ENCODE measurements at regions not wholly inside any gene's neighbourhood (a gene's known extent, or its start where the extent isn't known, plus 50 kb on each side); places are given as distances from the start of the nearest gene placed in this dataset.

- DNase-seq: no peak
- H3K27ac ChIP-seq: no peak overlapping the region
- H3K4me3 ChIP-seq (ENCODE audit: low read depth, low read length): no peak overlapping the region
- TF ChIP-seq CTCF (IDR thresholded peaks at IDR 0.05; ENCODE audit: low read depth, low read length, missing control alignments): no peak
- in situ Hi-C loops (cut with HindIII; ENCODE audit: low pct_ligation_motif_present, low sequenced_read_pairs): no loop called here
- no peaks in the 10 kb centered on the region for H3K36me3 ChIP-seq (replicated peaks)
- no peaks in the 10 kb centered on the region for H3K27me3 ChIP-seq (replicated peaks)
Observed at GRCh38 chr13:47190696-47191305, 293.9 kb upstream of the HTR2A start.

GRCh38 chr13:47188802-47189201, 291.9 kb upstream of the HTR2A start:
- in situ Hi-C loops (cut with HindIII; ENCODE audit: low pct_ligation_motif_present, low sequenced_read_pairs): no loop called here
- Histone ChIP-seq H3K4me3 (ENCODE audit: low read depth, low read length) (no peak overlapping the region), H3K27ac (no peak overlapping the region), H3K36me3 (replicated peaks) (no peaks in the 10 kb centered on the region), H3K27me3 (replicated peaks) (no peaks in the 10 kb centered on the region)
- TF ChIP-seq CTCF (IDR thresholded peaks at IDR 0.05; ENCODE audit: low read depth, low read length, missing control alignments): no peak
- DNase-seq: no peak

DNA sequence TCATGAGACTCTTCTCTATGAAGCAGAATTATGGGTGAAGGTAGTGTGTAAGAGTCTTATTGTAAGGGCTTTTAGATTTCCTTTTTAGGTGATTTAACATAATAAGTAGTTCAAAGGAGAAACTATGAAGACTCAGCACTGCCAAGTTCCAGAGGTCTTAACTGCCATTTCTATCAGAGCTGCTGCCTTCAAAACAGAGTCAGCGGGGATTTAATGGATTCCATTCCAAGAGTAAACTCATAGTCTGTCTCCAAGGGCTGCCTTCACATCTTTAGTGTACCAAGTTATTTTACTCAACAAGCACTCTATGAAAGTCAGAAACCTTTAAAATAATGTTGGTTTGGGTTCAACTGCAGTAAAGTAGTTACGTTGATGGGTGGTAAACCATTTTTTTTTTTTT, 289.6 kb upstream of the HTR2A start:
- H3K27me3 ChIP-seq (replicated peaks): no peaks in the 10 kb centered on the region
- no peak for DNase-seq
- no peaks in the 10 kb centered on the region for H3K36me3 ChIP-seq (replicated peaks)
- H3K4me3 ChIP-seq (ENCODE audit: low read depth, low read length): no peak overlapping the region
- in situ Hi-C loops (cut with HindIII; ENCODE audit: low pct_ligation_motif_present, low sequenced_read_pairs): no loop called here
- no peak for TF ChIP-seq CTCF (IDR thresholded peaks at IDR 0.05; ENCODE audit: low read depth, low read length, missing control alignments)
- H3K27ac ChIP-seq: peak overlapping the region; percentile 11

- H3K27me3 ChIP-seq (replicated peaks): no peaks in the 10 kb centered on the region
- no peaks in the 10 kb centered on the region for H3K36me3 ChIP-seq (replicated peaks)
- DNase-seq: no peak
- H3K27ac ChIP-seq: no peak overlapping the region
- H3K4me3 ChIP-seq (ENCODE audit: low read depth, low read length): no peak overlapping the region
- TF ChIP-seq CTCF (IDR thresholded peaks at IDR 0.05; ENCODE audit: low read depth, low read length, missing control alignments): no peak
- in situ Hi-C loops (cut with HindIII; ENCODE audit: low pct_ligation_motif_present, low sequenced_read_pairs): no loop called here
Observed at GRCh38 chr13:47184321-47184720, 287.5 kb upstream of the HTR2A start.

GRCh38 chr13:47179321-47179720, 282.5 kb upstream of the HTR2A start:
- DNase-seq: no peak
- no peaks in the 10 kb centered on the region for H3K27me3 ChIP-seq (replicated peaks)
- TF ChIP-seq CTCF (IDR thresholded peaks at IDR 0.05; ENCODE audit: low read depth, low read length, missing control alignments): no peak
- in situ Hi-C loops (cut with HindIII; ENCODE audit: low pct_ligation_motif_present, low sequenced_read_pairs): no loop called here
- no peak overlapping the region for H3K4me3 ChIP-seq (ENCODE audit: low read depth, low read length)
- no peaks in the 10 kb centered on the region for H3K36me3 ChIP-seq (replicated peaks)
- H3K27ac ChIP-seq: no peak overlapping the region
